PC-3 (cell line): ENCODE measurements at regions not wholly inside any gene's neighbourhood (a gene's known extent, or its start where the extent isn't known, plus 50 kb on each side); places are given as distances from the start of the nearest gene placed in this dataset.

Experiments
- ATAC-seq: fragments of 200-7000 bp; cut with Tn5 transposase; 2 replicates; pipeline ENCODE4 v1.9.1; 2020; ENCODE audit warnings: mild to moderate bottlenecking, moderate library complexity
- BruUV-seq: library from RNA; stranded (reverse); fragments of 400-500 nt; replicated peaks from 2 replicates; lab custom pipeline; 2021; lab: Mats Ljungman, UMichigan
- CTCF ChIA-PET: fragments of 300-600 bp; sonication (Branson Sonifier 250); formaldehyde crosslinking; loops from one replicate; lab custom pipeline; 2022; ENCODE audit warnings: antibody characterized with exemption; lab: Charles Lee
- POLR2A ChIA-PET: fragments of 300-600 bp; sonication (Branson Sonifier 250); formaldehyde crosslinking; loops from one replicate; lab custom pipeline; 2022; ENCODE audit warnings: antibody characterized with exemption; ENCODE audit not compliant: unreplicated experiment; lab: Charles Lee
- DNase-seq: peaks from one replicate; pipeline ENCODE4 v3.0.0-alpha.2; 2015
- H2AFZ ChIP-seq: fragments of 300-600 bp; sonication (generic); 2 replicates; pipeline ENCODE4 v1.6.0; 2016; ENCODE audit warnings: antibody characterized with exemption, low read length
- H3F3A ChIP-seq: fragments of 300-600 bp; sonication (generic); one replicate; pipeline ENCODE4 v1.6.0; 2017; ENCODE audit warnings: antibody characterized with exemption, low read length, control low read depth, mild to moderate bottlenecking; ENCODE audit not compliant: unreplicated experiment
- H3K27ac ChIP-seq: fragments of 300-600 bp; sonication (generic); 2 replicates; pipeline ENCODE4 v1.5.1; 2016; ENCODE audit warnings: mild to moderate bottlenecking, low read length
- H3K27me3 ChIP-seq: fragments of 300-600 bp; sonication (generic); 2 replicates; pipeline ENCODE4 v1.6.1; 2016; ENCODE audit warnings: low read length, mixed read lengths
- H3K36me3 ChIP-seq: fragments of 300-600 bp; sonication (generic); 2 replicates; pipeline ENCODE4 v1.6.1; 2016; ENCODE audit warnings: low read depth, mixed run types, low read length, mixed read lengths
- H3K4me1 ChIP-seq: fragments of 300-600 bp; sonication (generic); 2 replicates; pipeline ENCODE4 v1.5.1; 2016; ENCODE audit warnings: low read length; ENCODE audit not compliant: insufficient read depth
- H3K4me2 ChIP-seq: fragments of 300-600 bp; sonication (generic); 2 replicates; pipeline ENCODE4 v1.6.0; 2016; ENCODE audit warnings: low read length
- H3K4me3 ChIP-seq: fragments of 300-600 bp; sonication (generic); 2 replicates; pipeline ENCODE4 v1.5.1; 2016; ENCODE audit warnings: mild to moderate bottlenecking, low read length, mixed read lengths
- H3K79me2 ChIP-seq: fragments of 300-600 bp; sonication (generic); 2 replicates; pipeline ENCODE4 v1.6.1; 2017; ENCODE audit warnings: low read length, mixed read lengths
- H3K9ac ChIP-seq: fragments of 300-600 bp; sonication (generic); 2 replicates; pipeline ENCODE4 v1.6.0; 2016; ENCODE audit warnings: mild to moderate bottlenecking, low read length
- H3K9me2 ChIP-seq: fragments of 300-600 bp; sonication (generic); replicated peaks from 2 replicates; pipeline ENCODE4 v1.6.1; 2016; ENCODE audit warnings: mixed run types, low read length, mixed read lengths
- H3K9me3 ChIP-seq: fragments of 300-600 bp; sonication (generic); 2 replicates; pipeline ENCODE4 v1.6.1; 2016; ENCODE audit warnings: low read length, mixed read lengths
- H4K20me1 ChIP-seq: fragments of 300-600 bp; sonication (generic); 2 replicates; pipeline ENCODE4 v1.6.1; 2016; ENCODE audit warnings: low read length, mixed read lengths
- CTCF ChIP-seq: fragments of 300-600 bp; sonication (generic); conservative IDR thresholded peaks from 2 replicates; pipeline ENCODE4 v1.5.1; 2017; ENCODE audit warnings: antibody characterized with exemption, low read depth, mild to moderate bottlenecking, low read length
- EZH2 ChIP-seq: fragments of 300-600 bp; sonication (generic); IDR thresholded peaks from one replicate; pipeline ENCODE4 v1.6.1; 2017; ENCODE audit warnings: antibody characterized with exemption, mild to moderate bottlenecking, low read length; ENCODE audit not compliant: unreplicated experiment
- EZH2phosphoT487 ChIP-seq: fragments of 300-600 bp; sonication (generic); IDR thresholded peaks from 2 replicates; pipeline ENCODE4 v1.6.1; 2018; ENCODE audit warnings: mild to moderate bottlenecking, antibody characterized with exemption, low read length, borderline replicate concordance
- intact Hi-C: fragments of 100-400 bp; cut with micrococcal nuclease; formaldehyde crosslinking; loops from 2 replicates; pipeline ENCODE4 v1.9.0; 2023

- Histone ChIP-seq H3K9ac (no peak overlapping the region), H3F3A (no peaks in the 10 kb centered on the region), H3K9me3 (no peaks in the 10 kb centered on the region), H3K36me3 (no peaks in the 10 kb centered on the region), H3K27me3 (no peaks in the 10 kb centered on the region), H3K4me3 (no peak overlapping the region), H3K4me1 (peaks cover 11% of the 10 kb centered on the region), H3K4me2 (no peak overlapping the region), H2AFZ (no peak overlapping the region), H3K27ac (no peak overlapping the region), H3K9me2 (no peaks in the 10 kb centered on the region), H4K20me1 (no peaks in the 10 kb centered on the region), H3K79me2 (no peaks in the 10 kb centered on the region)
- intact Hi-C loops, result no loop called here
- TF ChIP-seq CTCF (no peak), EZH2phosphoT487 (no peak), EZH2 (no peak)
- DNase-seq (no peak), ATAC-seq (no peak)
- no TSS peak for BruUV-seq
- ChIA-PET POLR2A (no interaction called here), CTCF (no interaction called here)
Measured at GRCh38 chr14:51468523-51468922, 183.2 kb upstream of the FRMD6 start.

- no peak overlapping the region for H3K4me2 ChIP-seq
- no peaks in the 10 kb centered on the region for H3K9me3 ChIP-seq
- no peaks in the 10 kb centered on the region for H4K20me1 ChIP-seq
- TF ChIP-seq CTCF (no peak), EZH2 (no peak), EZH2phosphoT487 (no peak)
- H2AFZ ChIP-seq, result no peak overlapping the region
- peaks cover 26% of the 10 kb centered on the region for H3K4me1 ChIP-seq
- H3K27me3 ChIP-seq, result no peaks in the 10 kb centered on the region
- no peaks in the 10 kb centered on the region for H3K9me2 ChIP-seq
- no peak for ATAC-seq
- POLR2A ChIA-PET, result no interaction called here
- H3K36me3 ChIP-seq, result no peaks in the 10 kb centered on the region
- H3K79me2 ChIP-seq, result no peaks in the 10 kb centered on the region
- DNase-seq, result no peak
- peak overlapping the region; percentile 69 for H3K27ac ChIP-seq
- CTCF ChIA-PET, result interaction anchor here (0.5 kb wide), 1 partner anchor 179 kb away, joined by 7 read pairs; no protein-coding TSS in a partner anchor
- BruUV-seq, result no TSS peak
- no peak overlapping the region for H3K4me3 ChIP-seq
- intact Hi-C loops, result no loop called here
- no peaks in the 10 kb centered on the region for H3F3A ChIP-seq
- H3K9ac ChIP-seq, result peak overlapping the region; percentile 16; the same call in 1 of the 2 replicates
Measured at GRCh38 chr14:51472881-51473280, 178.8 kb upstream of the FRMD6 start.

GRCh38 chr14:51473351-51473750 is 178.4 kb upstream of the FRMD6 start:
- DNase-seq (peak; percentile 17), ATAC-seq (peak; percentile 39; the same call in 1 of the 2 replicates)
- TF ChIP-seq EZH2phosphoT487, result no peak
- TF ChIP-seq EZH2, result no peak
- TF ChIP-seq CTCF, result no peak
- 0 out of 2 replicates have a peak overlapping the region, but pooled peaks have one; percentile 8 for H2AFZ ChIP-seq
- intact Hi-C loops, result no loop called here
- no peaks in the 10 kb centered on the region for H3K9me3 ChIP-seq
- peaks cover 26% of the 10 kb centered on the region for H3K4me1 ChIP-seq
- no peaks in the 10 kb centered on the region for H4K20me1 ChIP-seq
- BruUV-seq, result no TSS peak
- peak overlapping the region; percentile 16; the same call in 1 of the 2 replicates for H3K9ac ChIP-seq
- no peak overlapping the region for H3K4me3 ChIP-seq
- CTCF ChIA-PET, result no interaction called here
- H3K9me2 ChIP-seq, result no peaks in the 10 kb centered on the region
- H3K36me3 ChIP-seq, result no peaks in the 10 kb centered on the region
- peak overlapping the region; percentile 6; the same call in 1 of the 2 replicates for H3K4me2 ChIP-seq
- H3K27me3 ChIP-seq, result no peaks in the 10 kb centered on the region
- no peaks in the 10 kb centered on the region for H3K79me2 ChIP-seq
- no peaks in the 10 kb centered on the region for H3F3A ChIP-seq
- peak overlapping the region; percentile 69 for H3K27ac ChIP-seq
- POLR2A ChIA-PET, result no interaction called here
